GM23338 (cell line): ENCODE measurements at regions not wholly inside any gene's neighbourhood (a gene's known extent, or its start where the extent isn't known, plus 50 kb on each side); places are given as distances from the start of the nearest gene placed in this dataset.

Experiments used
- ATAC-seq: fragments of 200-7000 bp; cut with Tn5 transposase; 3 replicates; pipeline ENCODE4 v1.9.1; 2020
- DNase-seq: peaks from one replicate; pipeline ENCODE4 v3.0.0-alpha.2; 2015; ENCODE audit warnings: low spot score
- H2AFZ ChIP-seq: fragments of 200-600 bp; sonication (generic); 2 replicates; pipeline ENCODE4 v1.8.0; 2016; ENCODE audit warnings: antibody characterized with exemption, mild to moderate bottlenecking, moderate library complexity
- H3F3A ChIP-seq: fragments of 200-600 bp; sonication (generic); replicated peaks from 2 replicates; pipeline ENCODE4 v1.8.0; 2017; ENCODE audit warnings: antibody characterized with exemption, mixed run types, low read depth
- H3K27ac ChIP-seq: fragments of 200-600 bp; sonication (generic); 2 replicates; pipeline ENCODE4 v1.6.1; 2016; ENCODE audit warnings: low read depth
- H3K27me3 ChIP-seq: fragments of 200-600 bp; sonication (generic); 2 replicates; pipeline ENCODE4 v1.8.0; 2016; ENCODE audit warnings: mild to moderate bottlenecking, mixed run types, moderate library complexity; ENCODE audit not compliant: insufficient read depth
- H3K36me3 ChIP-seq: fragments of 200-600 bp; sonication (generic); 2 replicates; pipeline ENCODE4 v1.8.0; 2016; ENCODE audit warnings: mild to moderate bottlenecking; ENCODE audit not compliant: insufficient read depth
- H3K4me1 ChIP-seq: fragments of 200-600 bp; sonication (generic); 2 replicates; pipeline ENCODE4 v1.8.0; 2016; ENCODE audit warnings: mild to moderate bottlenecking, moderate library complexity; ENCODE audit not compliant: insufficient read depth
- H3K4me2 ChIP-seq: fragments of 200-600 bp; sonication (generic); 2 replicates; pipeline ENCODE4 v1.7.1; 2017; ENCODE audit warnings: mixed run types
- H3K4me3 ChIP-seq: fragments of 200-600 bp; sonication (generic); 2 replicates; pipeline ENCODE4 v1.6.1; 2016; ENCODE audit warnings: mixed run types
- H3K79me2 ChIP-seq: fragments of 200-600 bp; sonication (generic); replicated peaks from 2 replicates; pipeline ENCODE4 v1.8.0; 2017; ENCODE audit warnings: mild to moderate bottlenecking; ENCODE audit not compliant: insufficient read depth
- H3K9me2 ChIP-seq: fragments of 200-600 bp; sonication (generic); 2 replicates; pipeline ENCODE4 v1.8.0; 2017; ENCODE audit not compliant: insufficient read depth
- H4K20me1 ChIP-seq: fragments of 200-600 bp; sonication (generic); replicated peaks from 2 replicates; pipeline ENCODE4 v1.8.0; 2017; ENCODE audit warnings: mild to moderate bottlenecking; ENCODE audit not compliant: insufficient read depth
- H3K27ac Mint-ChIP-seq: 2 replicates; pipeline ENCODE4 v1.8.0; 2020; ENCODE audit warnings: inconsistent platforms, mild to moderate bottlenecking, moderate library complexity, mixed read lengths
- H3K27me3 Mint-ChIP-seq: 3 replicates; pipeline ENCODE4 v1.8.0; 2022; ENCODE audit warnings: low read depth, mild to moderate bottlenecking, moderate library complexity, mixed read lengths, inconsistent platforms; ENCODE audit not compliant: insufficient read depth, poor library complexity
- H3K36me3 Mint-ChIP-seq: 3 replicates; pipeline ENCODE4 v1.8.0; 2021; ENCODE audit warnings: low read depth, mild to moderate bottlenecking, inconsistent platforms, moderate library complexity, mixed read lengths
- H3K4me1 Mint-ChIP-seq: 3 replicates; pipeline ENCODE4 v1.8.0; 2020; ENCODE audit warnings: mild to moderate bottlenecking, inconsistent platforms, mixed read lengths
- H3K4me3 Mint-ChIP-seq: 3 replicates; pipeline ENCODE4 v1.8.0; 2021; ENCODE audit warnings: moderate library complexity, mild to moderate bottlenecking, inconsistent platforms, mixed read lengths
- H3K9me3 Mint-ChIP-seq: 3 replicates; pipeline ENCODE4 v1.8.0; 2020; ENCODE audit warnings: moderate library complexity, mild to moderate bottlenecking, inconsistent platforms, mixed read lengths
- CREB1 ChIP-seq: fragments of 250-450 bp; sonication (Bioruptor Pico); IDR thresholded peaks from 2 replicates; pipeline ENCODE4 v1.5.0; 2020; ENCODE audit warnings: low read depth, mild to moderate bottlenecking, moderate library complexity
- EZH2 ChIP-seq: fragments of 200-600 bp; sonication (generic); IDR thresholded peaks from one replicate; pipeline ENCODE4 v1.8.0; 2017; ENCODE audit warnings: antibody characterized with exemption, mild to moderate bottlenecking, low read depth; ENCODE audit not compliant: unreplicated experiment
- EZH2phosphoT487 ChIP-seq: fragments of 200-600 bp; sonication (generic); IDR thresholded peaks from one replicate; pipeline ENCODE4 v1.8.1; 2018; ENCODE audit warnings: antibody characterized with exemption; ENCODE audit not compliant: unreplicated experiment
- JUNB ChIP-seq: IDR thresholded peaks from one replicate; pipeline ENCODE4 v1.6.1; 2016; ENCODE audit warnings: antibody characterized with exemption; ENCODE audit not compliant: unreplicated experiment
- NANOG ChIP-seq: IDR thresholded peaks from 2 replicates; pipeline ENCODE4 v1.6.1; 2016; ENCODE audit warnings: antibody characterized with exemption, borderline replicate concordance
- POLR2AphosphoS5 ChIP-seq: IDR thresholded peaks from 2 replicates; pipeline ENCODE4 v1.6.1; 2016; ENCODE audit warnings: antibody characterized with exemption, low read depth
- STAT1 ChIP-seq: IDR thresholded peaks from one replicate; pipeline ENCODE4 v1.6.1; 2016; ENCODE audit warnings: antibody characterized with exemption; ENCODE audit not compliant: unreplicated experiment
- ZNF114 ChIP-seq: fragments of 250-450 bp; sonication (Bioruptor Pico); IDR thresholded peaks from 2 replicates; pipeline ENCODE4 v1.5.0; 2020; ENCODE audit warnings: mild to moderate bottlenecking, moderate library complexity
- ZNF331 ChIP-seq: fragments of 250-450 bp; sonication (Bioruptor Pico); IDR thresholded peaks from 2 replicates; pipeline ENCODE4 v1.5.0; 2020; ENCODE audit warnings: low read depth, mild to moderate bottlenecking, moderate library complexity
- ZNF462 ChIP-seq: fragments of 250-450 bp; sonication (Bioruptor Pico); IDR thresholded peaks from 2 replicates; pipeline ENCODE4 v1.5.0; 2020; ENCODE audit warnings: mild to moderate bottlenecking, moderate library complexity
- TF ChIP-seq, protein P1 (sequence below): IDR thresholded peaks from one replicate; pipeline ENCODE4 v1.6.1; 2018; ENCODE audit warnings: antibody characterized with exemption; ENCODE audit not compliant: unreplicated experiment
- TF ChIP-seq, protein P2 (sequence below): IDR thresholded peaks from 2 replicates; pipeline ENCODE4 v1.6.1; 2016; ENCODE audit warnings: antibody characterized with exemption
- TF ChIP-seq, protein P3 (sequence below), 2 experiments: fragments of 200-600 bp in 1 of 2; sonication (generic) in 1 of 2; conservative IDR thresholded peaks; 2 replicates each; pipeline versions ENCODE4 v1.5.1 to v1.6.1; 2016 to 2017; ENCODE audit warnings: antibody characterized with exemption in 2 of 2, low read depth in 2 of 2, mild to moderate bottlenecking in 2 of 2, moderate library complexity in 1 of 2

DNA sequence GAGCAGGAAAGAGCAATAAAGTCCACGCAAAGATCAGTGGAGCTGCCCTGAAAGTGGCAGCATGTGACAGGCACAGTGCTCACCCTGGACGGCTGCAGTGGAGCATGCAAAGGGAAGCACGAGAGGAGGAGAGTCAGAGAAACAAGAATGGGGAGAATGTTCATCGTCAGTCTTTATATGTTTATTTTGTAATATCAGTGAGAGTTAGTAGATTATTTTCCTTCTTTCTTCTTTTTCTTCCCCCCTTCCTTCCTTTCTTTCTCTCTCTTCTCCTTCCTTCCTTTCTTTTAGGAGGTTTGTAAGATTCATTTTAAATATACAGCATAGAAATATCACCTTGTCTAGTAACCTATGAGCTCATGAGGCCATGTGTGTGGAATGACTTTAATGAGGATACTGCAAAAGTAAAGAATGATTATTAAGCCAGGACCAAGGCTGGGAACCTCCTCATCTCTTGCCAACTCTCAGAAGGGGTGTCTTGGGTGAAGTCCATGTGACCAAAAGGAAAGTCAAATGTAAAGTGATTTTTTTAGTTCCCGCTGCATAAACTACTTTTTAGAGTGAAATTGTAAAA, 321.1 kb downstream of the AASDHPPT start:
- Histone ChIP-seq H3K27ac (no peak overlapping the region), H3K4me2 (no peak overlapping the region), H3K27me3 (no peaks in the 10 kb centered on the region), H4K20me1 (no peaks in the 10 kb centered on the region), H3F3A (no peaks in the 10 kb centered on the region), H3K9me2 (0 out of 2 replicates have a peak, but pooled peaks cover 2% of the 10 kb centered on the region), H2AFZ (no peak overlapping the region), H3K4me1 (no peaks in the 10 kb centered on the region), H3K36me3 (peaks cover 5% of the 10 kb centered on the region; the same call in 1 of the 2 replicates), H3K79me2 (no peaks in the 10 kb centered on the region), H3K4me3 (no peak overlapping the region)
- DNase-seq (no peak), ATAC-seq (no peak)
- no peaks in the 10 kb centered on the region for H3K27me3 Mint-ChIP-seq
- H3K36me3 Mint-ChIP-seq, result peaks cover 21% of the 10 kb centered on the region
- no peaks in the 10 kb centered on the region; the same call in 2 of the 3 replicates for H3K4me1 Mint-ChIP-seq
- peaks cover 22% of the 10 kb centered on the region for H3K9me3 Mint-ChIP-seq
- H3K4me3 Mint-ChIP-seq, result no peak overlapping the region
- no peak overlapping the region for H3K27ac Mint-ChIP-seq
- TF ChIP-seq, protein P1, sequence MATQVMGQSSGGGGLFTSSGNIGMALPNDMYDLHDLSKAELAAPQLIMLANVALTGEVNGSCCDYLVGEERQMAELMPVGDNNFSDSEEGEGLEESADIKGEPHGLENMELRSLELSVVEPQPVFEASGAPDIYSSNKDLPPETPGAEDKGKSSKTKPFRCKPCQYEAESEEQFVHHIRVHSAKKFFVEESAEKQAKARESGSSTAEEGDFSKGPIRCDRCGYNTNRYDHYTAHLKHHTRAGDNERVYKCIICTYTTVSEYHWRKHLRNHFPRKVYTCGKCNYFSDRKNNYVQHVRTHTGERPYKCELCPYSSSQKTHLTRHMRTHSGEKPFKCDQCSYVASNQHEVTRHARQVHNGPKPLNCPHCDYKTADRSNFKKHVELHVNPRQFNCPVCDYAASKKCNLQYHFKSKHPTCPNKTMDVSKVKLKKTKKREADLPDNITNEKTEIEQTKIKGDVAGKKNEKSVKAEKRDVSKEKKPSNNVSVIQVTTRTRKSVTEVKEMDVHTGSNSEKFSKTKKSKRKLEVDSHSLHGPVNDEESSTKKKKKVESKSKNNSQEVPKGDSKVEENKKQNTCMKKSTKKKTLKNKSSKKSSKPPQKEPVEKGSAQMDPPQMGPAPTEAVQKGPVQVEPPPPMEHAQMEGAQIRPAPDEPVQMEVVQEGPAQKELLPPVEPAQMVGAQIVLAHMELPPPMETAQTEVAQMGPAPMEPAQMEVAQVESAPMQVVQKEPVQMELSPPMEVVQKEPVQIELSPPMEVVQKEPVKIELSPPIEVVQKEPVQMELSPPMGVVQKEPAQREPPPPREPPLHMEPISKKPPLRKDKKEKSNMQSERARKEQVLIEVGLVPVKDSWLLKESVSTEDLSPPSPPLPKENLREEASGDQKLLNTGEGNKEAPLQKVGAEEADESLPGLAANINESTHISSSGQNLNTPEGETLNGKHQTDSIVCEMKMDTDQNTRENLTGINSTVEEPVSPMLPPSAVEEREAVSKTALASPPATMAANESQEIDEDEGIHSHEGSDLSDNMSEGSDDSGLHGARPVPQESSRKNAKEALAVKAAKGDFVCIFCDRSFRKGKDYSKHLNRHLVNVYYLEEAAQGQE, result no peak
- no peak for TF ChIP-seq ZNF114 (CRISPR knock-in tag)
- TF ChIP-seq, protein P2, sequence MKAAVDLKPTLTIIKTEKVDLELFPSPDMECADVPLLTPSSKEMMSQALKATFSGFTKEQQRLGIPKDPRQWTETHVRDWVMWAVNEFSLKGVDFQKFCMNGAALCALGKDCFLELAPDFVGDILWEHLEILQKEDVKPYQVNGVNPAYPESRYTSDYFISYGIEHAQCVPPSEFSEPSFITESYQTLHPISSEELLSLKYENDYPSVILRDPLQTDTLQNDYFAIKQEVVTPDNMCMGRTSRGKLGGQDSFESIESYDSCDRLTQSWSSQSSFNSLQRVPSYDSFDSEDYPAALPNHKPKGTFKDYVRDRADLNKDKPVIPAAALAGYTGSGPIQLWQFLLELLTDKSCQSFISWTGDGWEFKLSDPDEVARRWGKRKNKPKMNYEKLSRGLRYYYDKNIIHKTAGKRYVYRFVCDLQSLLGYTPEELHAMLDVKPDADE, result no peak
- TF ChIP-seq EZH2, result no peak
- TF ChIP-seq ZNF331 (CRISPR knock-in tag), result no peak
- TF ChIP-seq CREB1 (CRISPR knock-in tag), result no peak
- no peak for TF ChIP-seq EZH2phosphoT487
- TF ChIP-seq NANOG, result no peak
- TF ChIP-seq, protein P3, sequence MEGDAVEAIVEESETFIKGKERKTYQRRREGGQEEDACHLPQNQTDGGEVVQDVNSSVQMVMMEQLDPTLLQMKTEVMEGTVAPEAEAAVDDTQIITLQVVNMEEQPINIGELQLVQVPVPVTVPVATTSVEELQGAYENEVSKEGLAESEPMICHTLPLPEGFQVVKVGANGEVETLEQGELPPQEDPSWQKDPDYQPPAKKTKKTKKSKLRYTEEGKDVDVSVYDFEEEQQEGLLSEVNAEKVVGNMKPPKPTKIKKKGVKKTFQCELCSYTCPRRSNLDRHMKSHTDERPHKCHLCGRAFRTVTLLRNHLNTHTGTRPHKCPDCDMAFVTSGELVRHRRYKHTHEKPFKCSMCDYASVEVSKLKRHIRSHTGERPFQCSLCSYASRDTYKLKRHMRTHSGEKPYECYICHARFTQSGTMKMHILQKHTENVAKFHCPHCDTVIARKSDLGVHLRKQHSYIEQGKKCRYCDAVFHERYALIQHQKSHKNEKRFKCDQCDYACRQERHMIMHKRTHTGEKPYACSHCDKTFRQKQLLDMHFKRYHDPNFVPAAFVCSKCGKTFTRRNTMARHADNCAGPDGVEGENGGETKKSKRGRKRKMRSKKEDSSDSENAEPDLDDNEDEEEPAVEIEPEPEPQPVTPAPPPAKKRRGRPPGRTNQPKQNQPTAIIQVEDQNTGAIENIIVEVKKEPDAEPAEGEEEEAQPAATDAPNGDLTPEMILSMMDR (conservative IDR thresholded peaks at IDR 0.05; ENCODE audit: low read depth in 2 of 2), result no peak
- TF ChIP-seq STAT1, result no peak
- TF ChIP-seq JUNB, result no peak
- TF ChIP-seq POLR2AphosphoS5, result no peak
- TF ChIP-seq ZNF462, result no peak
